ENCODE measurements at regions not wholly inside any gene's neighbourhood (a gene's known extent, or its start where the extent isn't known, plus 50 kb on each side); places are given as distances from the start of the nearest gene placed in this dataset.

DNA sequence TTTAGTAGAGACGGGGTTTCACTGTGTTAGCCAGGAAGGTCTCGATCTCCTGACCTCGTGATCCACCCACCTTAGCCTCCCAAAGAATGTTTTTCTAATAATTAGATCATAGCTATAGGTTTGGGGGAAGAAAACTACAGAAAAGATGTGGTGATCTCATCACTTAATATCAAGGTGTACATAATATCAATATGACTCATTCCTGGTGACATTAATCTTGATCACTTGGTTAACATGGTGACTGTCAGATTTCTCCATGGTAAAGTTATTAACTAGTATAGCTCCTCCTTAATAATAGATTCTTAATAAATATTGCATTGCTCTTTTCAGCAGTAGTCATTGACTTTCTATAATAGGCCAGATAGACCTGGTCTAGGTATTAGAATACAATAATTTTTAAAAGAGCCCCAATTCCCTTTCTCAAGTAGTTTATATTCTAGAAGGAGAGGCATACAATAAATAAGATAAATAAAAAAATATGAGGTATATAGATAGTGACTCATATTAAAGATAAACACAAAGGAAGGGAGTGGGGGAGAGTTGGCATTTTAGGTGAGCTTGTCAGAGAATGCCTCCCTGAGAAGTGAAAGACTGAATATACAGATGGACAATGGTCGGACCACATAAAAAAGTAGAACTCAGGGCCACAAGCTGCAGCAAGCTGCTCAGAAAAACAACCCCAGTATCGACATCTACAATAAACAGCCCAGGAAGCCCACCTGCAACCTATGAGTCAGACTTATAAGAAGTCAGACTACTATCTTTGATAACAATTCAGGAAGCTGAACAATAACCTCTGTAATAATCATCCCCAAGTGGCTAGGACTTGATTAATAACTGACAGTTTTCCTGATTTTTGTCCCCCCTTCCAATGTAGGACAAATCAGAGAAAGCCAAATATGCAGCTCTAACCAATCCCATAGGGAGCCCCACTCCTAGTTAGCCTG lies 210.8 kb downstream of the RFC3 start:
- peaks cover 7% of the 10 kb centered on the region; the same call in 1 of the 2 replicates for H3K9me3 ChIP-seq
- Mint-ChIP-seq H3K27ac (ENCODE audit: unreplicated experiment) (no peak overlapping the region), H3K9me3 (ENCODE audit: unreplicated experiment) (peaks cover 33% of the 10 kb centered on the region), H3K4me1 (ENCODE audit: low read depth, unreplicated experiment) (no peaks in the 10 kb centered on the region), H3K4me3 (ENCODE audit: unreplicated experiment) (no peak overlapping the region), H3K27me3 (ENCODE audit: insufficient read depth, unreplicated experiment) (no peaks in the 10 kb centered on the region), H3K36me3 (ENCODE audit: insufficient read depth, unreplicated experiment) (no peaks in the 10 kb centered on the region)
- DNase-seq: no peak
- POLR2A ChIA-PET: no interaction called here
- CTCF ChIA-PET: no interaction called here
- no peaks in the 10 kb centered on the region for H3K4me1 ChIP-seq
- H3K4me3 ChIP-seq (ENCODE audit: low read depth, low read length): no peak overlapping the region
- no peaks in the 10 kb centered on the region for H3K27me3 ChIP-seq (replicated peaks; ENCODE audit: control insufficient read depth, insufficient read depth, low read length)
- intact Hi-C loops (cut with micrococcal nuclease; ENCODE audit: unreplicated experiment): no loop called here
- H3K36me3 ChIP-seq (ENCODE audit: control insufficient read depth, insufficient read depth, low read length): no peaks in the 10 kb centered on the region
- TF ChIP-seq, protein P1, sequence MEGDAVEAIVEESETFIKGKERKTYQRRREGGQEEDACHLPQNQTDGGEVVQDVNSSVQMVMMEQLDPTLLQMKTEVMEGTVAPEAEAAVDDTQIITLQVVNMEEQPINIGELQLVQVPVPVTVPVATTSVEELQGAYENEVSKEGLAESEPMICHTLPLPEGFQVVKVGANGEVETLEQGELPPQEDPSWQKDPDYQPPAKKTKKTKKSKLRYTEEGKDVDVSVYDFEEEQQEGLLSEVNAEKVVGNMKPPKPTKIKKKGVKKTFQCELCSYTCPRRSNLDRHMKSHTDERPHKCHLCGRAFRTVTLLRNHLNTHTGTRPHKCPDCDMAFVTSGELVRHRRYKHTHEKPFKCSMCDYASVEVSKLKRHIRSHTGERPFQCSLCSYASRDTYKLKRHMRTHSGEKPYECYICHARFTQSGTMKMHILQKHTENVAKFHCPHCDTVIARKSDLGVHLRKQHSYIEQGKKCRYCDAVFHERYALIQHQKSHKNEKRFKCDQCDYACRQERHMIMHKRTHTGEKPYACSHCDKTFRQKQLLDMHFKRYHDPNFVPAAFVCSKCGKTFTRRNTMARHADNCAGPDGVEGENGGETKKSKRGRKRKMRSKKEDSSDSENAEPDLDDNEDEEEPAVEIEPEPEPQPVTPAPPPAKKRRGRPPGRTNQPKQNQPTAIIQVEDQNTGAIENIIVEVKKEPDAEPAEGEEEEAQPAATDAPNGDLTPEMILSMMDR (IDR thresholded peaks at IDR 0.05; ENCODE audit: insufficient read depth in 1 of 2, low read depth in 1 of 2, low read length in 1 of 2, severe bottlenecking in 1 of 2, unreplicated experiment in 1 of 2): no peak
- no TSS peak for BruUV-seq (replicated peaks)

- ChIA-PET CTCF (no interaction called here), POLR2A (no interaction called here)
Observed at GRCh38 chr13:34030782-34031181, 212.8 kb downstream of the RFC3 start.

GRCh38 chr13:34031610-34032009 lies 213.7 kb downstream of the RFC3 start:
- Mint-ChIP-seq H3K36me3 (ENCODE audit: insufficient read depth, unreplicated experiment) (no peaks in the 10 kb centered on the region), H3K4me1 (ENCODE audit: low read depth, unreplicated experiment) (no peaks in the 10 kb centered on the region), H3K9me3 (ENCODE audit: unreplicated experiment) (peaks cover 30% of the 10 kb centered on the region), H3K27ac (ENCODE audit: unreplicated experiment) (no peak overlapping the region), H3K27me3 (ENCODE audit: insufficient read depth, unreplicated experiment) (no peaks in the 10 kb centered on the region), H3K4me3 (ENCODE audit: unreplicated experiment) (no peak overlapping the region)
- no peaks in the 10 kb centered on the region for H3K27me3 ChIP-seq (replicated peaks; ENCODE audit: control insufficient read depth, insufficient read depth, low read length)
- no peak for DNase-seq
- intact Hi-C loops (cut with micrococcal nuclease; ENCODE audit: unreplicated experiment): no loop called here
- BruUV-seq (replicated peaks): no TSS peak
- H3K36me3 ChIP-seq (ENCODE audit: control insufficient read depth, insufficient read depth, low read length): no peaks in the 10 kb centered on the region; the same call in 1 of the 2 replicates
- ChIA-PET CTCF (no interaction called here), POLR2A (no interaction called here)
- no peak overlapping the region for H3K4me3 ChIP-seq (ENCODE audit: low read depth, low read length)
- no peaks in the 10 kb centered on the region; the same call in 1 of the 2 replicates for H3K9me3 ChIP-seq
- TF ChIP-seq, protein P1 (IDR thresholded peaks at IDR 0.05; ENCODE audit: insufficient read depth in 1 of 2, low read depth in 1 of 2, low read length in 1 of 2, severe bottlenecking in 1 of 2, unreplicated experiment in 1 of 2): no peak
- H3K4me1 ChIP-seq: no peaks in the 10 kb centered on the region

More at GRCh38 chr13:34030782-34031181, 212.8 kb downstream of the RFC3 start:
- Histone ChIP-seq H3K9me3 (peaks cover 7% of the 10 kb centered on the region; the same call in 1 of the 2 replicates), H3K4me3 (ENCODE audit: low read depth, low read length) (no peak overlapping the region), H3K4me1 (no peaks in the 10 kb centered on the region), H3K36me3 (ENCODE audit: control insufficient read depth, insufficient read depth, low read length) (no peaks in the 10 kb centered on the region; the same call in 1 of the 2 replicates), H3K27me3 (replicated peaks; ENCODE audit: control insufficient read depth, insufficient read depth, low read length) (no peaks in the 10 kb centered on the region)
- intact Hi-C loops (cut with micrococcal nuclease; ENCODE audit: unreplicated experiment): no loop called here
- Mint-ChIP-seq H3K9me3 (ENCODE audit: unreplicated experiment) (peaks cover 23% of the 10 kb centered on the region), H3K27ac (ENCODE audit: unreplicated experiment) (no peak overlapping the region), H3K4me3 (ENCODE audit: unreplicated experiment) (no peak overlapping the region), H3K27me3 (ENCODE audit: insufficient read depth, unreplicated experiment) (no peaks in the 10 kb centered on the region), H3K4me1 (ENCODE audit: low read depth, unreplicated experiment) (no peaks in the 10 kb centered on the region), H3K36me3 (ENCODE audit: insufficient read depth, unreplicated experiment) (no peaks in the 10 kb centered on the region)
- DNase-seq: no peak
- TF ChIP-seq, protein P1 (IDR thresholded peaks at IDR 0.05; ENCODE audit: insufficient read depth in 1 of 2, low read depth in 1 of 2, low read length in 1 of 2, severe bottlenecking in 1 of 2, unreplicated experiment in 1 of 2): no peak
- no TSS peak for BruUV-seq (replicated peaks)

All from Caco-2 (cell line).